ENCODE measurements at regions not wholly inside any gene's neighbourhood (a gene's known extent, or its start where the extent isn't known, plus 50 kb on each side); places are given as distances from the start of the nearest gene placed in this dataset.

GRCh38 chr4:31343061-31343460 lies 622.9 kb downstream of the PCDH7 start:
- H3K36me3 ChIP-seq: no peaks in the 10 kb centered on the region
- no peak overlapping the region for H3K27ac ChIP-seq
- peaks cover 4 to 28% of the 10 kb centered on the region in 2 donors for H3K9me3 ChIP-seq
- intact Hi-C loops (cut with DNase I; ENCODE audit: low total_unique reads): no loop called here
- no peaks in the 10 kb centered on the region for H3K27me3 ChIP-seq
- no peak for DNase-seq (ENCODE audit: low spot score in 2 of 2)
- H3K4me1 ChIP-seq: no peaks in the 10 kb centered on the region
- no peak overlapping the region for H3K4me3 ChIP-seq
- no peak for TF ChIP-seq POLR2A (IDR thresholded peaks at IDR 0.05)
- TF ChIP-seq CTCF (IDR thresholded peaks at IDR 0.05): no peak
- no peak for TF ChIP-seq POLR2AphosphoS5 (IDR thresholded peaks at IDR 0.05)

GRCh38 chr4:31349907-31350306 lies 629.7 kb downstream of the PCDH7 start:
- no peaks in the 10 kb centered on the region for H3K9me3 ChIP-seq
- H3K27me3 ChIP-seq: no peaks in the 10 kb centered on the region
- TF ChIP-seq POLR2AphosphoS5 (IDR thresholded peaks at IDR 0.05): no peak
- intact Hi-C loops (cut with DNase I; ENCODE audit: low total_unique reads): no loop called here
- H3K27ac ChIP-seq: no peak overlapping the region
- H3K4me3 ChIP-seq: no peak overlapping the region
- H3K4me1 ChIP-seq: no peaks in the 10 kb centered on the region
- DNase-seq (ENCODE audit: low spot score in 2 of 2): no peak
- H3K36me3 ChIP-seq: no peaks in the 10 kb centered on the region

GRCh38 chr4:31351695-31352094 lies 631.5 kb downstream of the PCDH7 start:
- no peaks in the 10 kb centered on the region for H3K27me3 ChIP-seq

GRCh38 chr4:31356839-31357238 lies 636.7 kb downstream of the PCDH7 start:
- no peaks in the 10 kb centered on the region for H3K9me3 ChIP-seq
- H3K27me3 ChIP-seq: no peaks in the 10 kb centered on the region
- no peak overlapping the region for H3K27ac ChIP-seq
- intact Hi-C loops (cut with DNase I; ENCODE audit: low total_unique reads): no loop called here
- H3K4me1 ChIP-seq: no peaks in the 10 kb centered on the region
- no peak for TF ChIP-seq POLR2AphosphoS5 (IDR thresholded peaks at IDR 0.05)
- TF ChIP-seq POLR2A (IDR thresholded peaks at IDR 0.05): no peak
- TF ChIP-seq CTCF (IDR thresholded peaks at IDR 0.05): no peak
- H3K4me3 ChIP-seq: no peak overlapping the region
- H3K36me3 ChIP-seq: no peaks in the 10 kb centered on the region
- no peak for DNase-seq (ENCODE audit: low spot score in 2 of 2)

More at GRCh38 chr4:31351695-31352094, 631.5 kb downstream of the PCDH7 start:
- Histone ChIP-seq H3K36me3 (no peaks in the 10 kb centered on the region), H3K9me3 (no peaks in the 10 kb centered on the region), H3K27ac (no peak overlapping the region), H3K4me1 (no peaks in the 10 kb centered on the region), H3K4me3 (no peak overlapping the region)
- intact Hi-C loops (cut with DNase I; ENCODE audit: low total_unique reads): no loop called here
- TF ChIP-seq POLR2AphosphoS5 (IDR thresholded peaks at IDR 0.05) (no peak), CTCF (IDR thresholded peaks at IDR 0.05) (no peak), POLR2A (IDR thresholded peaks at IDR 0.05) (no peak)
- no peak for DNase-seq (ENCODE audit: low spot score in 2 of 2)

GRCh38 chr4:31360786-31361185 lies 640.6 kb downstream of the PCDH7 start:
- Histone ChIP-seq H3K4me3 (no peak overlapping the region), H3K4me1 (no peaks in the 10 kb centered on the region), H3K36me3 (no peaks in the 10 kb centered on the region), H3K27ac (no peak overlapping the region), H3K9me3 (no peaks in the 10 kb centered on the region), H3K27me3 (no peaks in the 10 kb centered on the region)
- TF ChIP-seq POLR2AphosphoS5 (IDR thresholded peaks at IDR 0.05): no peak
- TF ChIP-seq CTCF (IDR thresholded peaks at IDR 0.05): no peak
- no peak for TF ChIP-seq POLR2A (IDR thresholded peaks at IDR 0.05)
- intact Hi-C loops (cut with DNase I; ENCODE audit: low total_unique reads): no loop called here
- DNase-seq (ENCODE audit: low spot score in 2 of 2): no peak

- DNase-seq (ENCODE audit: low spot score in 2 of 2): no peak
- H3K36me3 ChIP-seq: no peaks in the 10 kb centered on the region
- H3K27ac ChIP-seq: no peak overlapping the region
- H3K4me3 ChIP-seq: no peak overlapping the region
- H3K9me3 ChIP-seq: no peaks in the 10 kb centered on the region
- no peaks in the 10 kb centered on the region for H3K4me1 ChIP-seq
- no peaks in the 10 kb centered on the region for H3K27me3 ChIP-seq
- intact Hi-C loops (cut with DNase I; ENCODE audit: low total_unique reads): no loop called here
- TF ChIP-seq POLR2AphosphoS5 (IDR thresholded peaks at IDR 0.05) (no peak), CTCF (IDR thresholded peaks at IDR 0.05) (no peak), POLR2A (IDR thresholded peaks at IDR 0.05) (no peak)
These were observed 642.6 kb downstream of the PCDH7 start for GRCh38 chr4:31362756-31363155.
